ENCODE measurements at regions not wholly inside any gene's neighbourhood (a gene's known extent, or its start where the extent isn't known, plus 50 kb on each side); places are given as distances from the start of the nearest gene placed in this dataset.

GRCh38 chr14:87094913-87095312 lies 898.1 kb downstream of the GALC start:
- H3K27ac Mint-ChIP-seq (ENCODE audit: unreplicated experiment), result no peak overlapping the region
- no peaks in the 10 kb centered on the region for H3K27me3 Mint-ChIP-seq (ENCODE audit: unreplicated experiment)
- no peak for TF ChIP-seq CTCF (IDR thresholded peaks at IDR 0.05)
- no peak overlapping the region for H3K4me3 Mint-ChIP-seq (ENCODE audit: unreplicated experiment)
- peaks cover 5% of the 10 kb centered on the region for H3K4me1 Mint-ChIP-seq (ENCODE audit: unreplicated experiment)
- H3K9me3 Mint-ChIP-seq (ENCODE audit: unreplicated experiment), result no peaks in the 10 kb centered on the region
- H3K36me3 Mint-ChIP-seq (ENCODE audit: unreplicated experiment), result no peaks in the 10 kb centered on the region
- no peak for DNase-seq (ENCODE audit: extremely low spot score, unreplicated experiment)

GRCh38 chr14:87088588-87088987 lies 904.4 kb downstream of the GALC start:
- H3K4me3 Mint-ChIP-seq (ENCODE audit: unreplicated experiment), result no peak overlapping the region
- no peaks in the 10 kb centered on the region for H3K9me3 Mint-ChIP-seq (ENCODE audit: unreplicated experiment)
- no peak overlapping the region for H3K27ac Mint-ChIP-seq (ENCODE audit: unreplicated experiment)
- no peaks in the 10 kb centered on the region for H3K36me3 Mint-ChIP-seq (ENCODE audit: unreplicated experiment)
- no peak for DNase-seq (ENCODE audit: extremely low spot score, unreplicated experiment)
- TF ChIP-seq CTCF (IDR thresholded peaks at IDR 0.05), result no peak
- no peaks in the 10 kb centered on the region for H3K27me3 Mint-ChIP-seq (ENCODE audit: unreplicated experiment)
- peaks cover 7% of the 10 kb centered on the region for H3K4me1 Mint-ChIP-seq (ENCODE audit: unreplicated experiment)

- no peak for TF ChIP-seq CTCF (IDR thresholded peaks at IDR 0.05)
- H3K4me3 Mint-ChIP-seq (ENCODE audit: unreplicated experiment), result no peak overlapping the region
- H3K27ac Mint-ChIP-seq (ENCODE audit: unreplicated experiment), result no peak overlapping the region
- H3K27me3 Mint-ChIP-seq (ENCODE audit: unreplicated experiment), result no peaks in the 10 kb centered on the region
- no peak for DNase-seq (ENCODE audit: extremely low spot score, unreplicated experiment)
- H3K4me1 Mint-ChIP-seq (ENCODE audit: unreplicated experiment), result peaks cover 7% of the 10 kb centered on the region
- no peaks in the 10 kb centered on the region for H3K9me3 Mint-ChIP-seq (ENCODE audit: unreplicated experiment)
- H3K36me3 Mint-ChIP-seq (ENCODE audit: unreplicated experiment), result no peaks in the 10 kb centered on the region
Measured at GRCh38 chr14:87087881-87088280, 905.1 kb downstream of the GALC start.

GRCh38 chr14:87084908-87085307 lies 908.1 kb downstream of the GALC start:
- H3K27ac Mint-ChIP-seq (ENCODE audit: unreplicated experiment), result no peak overlapping the region
- H3K9me3 Mint-ChIP-seq (ENCODE audit: unreplicated experiment), result no peaks in the 10 kb centered on the region
- no peaks in the 10 kb centered on the region for H3K36me3 Mint-ChIP-seq (ENCODE audit: unreplicated experiment)
- TF ChIP-seq CTCF (IDR thresholded peaks at IDR 0.05), result no peak
- DNase-seq (ENCODE audit: extremely low spot score, unreplicated experiment), result no peak
- H3K4me3 Mint-ChIP-seq (ENCODE audit: unreplicated experiment), result no peak overlapping the region
- no peaks in the 10 kb centered on the region for H3K27me3 Mint-ChIP-seq (ENCODE audit: unreplicated experiment)
- peaks cover 7% of the 10 kb centered on the region for H3K4me1 Mint-ChIP-seq (ENCODE audit: unreplicated experiment)

DNA sequence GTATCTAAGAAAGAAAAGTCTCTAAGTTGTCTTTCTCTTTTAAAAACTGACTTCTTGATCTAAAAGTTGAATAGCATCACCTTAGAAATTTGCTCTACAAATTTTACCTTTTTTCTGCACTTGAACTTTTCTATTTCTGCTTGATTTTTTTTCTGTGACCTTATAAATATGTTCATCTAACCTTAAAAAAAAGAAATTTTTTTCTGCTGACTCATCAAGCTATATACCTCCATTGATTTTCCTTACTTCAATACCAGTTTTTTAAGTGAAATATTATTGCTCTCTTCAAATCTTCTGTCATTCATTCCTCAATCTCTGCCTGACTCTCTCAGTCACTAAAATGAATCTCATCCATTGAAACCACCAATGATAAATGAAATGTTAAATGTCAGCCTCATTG lies 910.1 kb downstream of the GALC start:
- no peak for DNase-seq (ENCODE audit: extremely low spot score, unreplicated experiment)
- Mint-ChIP-seq H3K4me3 (ENCODE audit: unreplicated experiment) (no peak overlapping the region), H3K9me3 (ENCODE audit: unreplicated experiment) (no peaks in the 10 kb centered on the region), H3K36me3 (ENCODE audit: unreplicated experiment) (no peaks in the 10 kb centered on the region), H3K27me3 (ENCODE audit: unreplicated experiment) (no peaks in the 10 kb centered on the region), H3K4me1 (ENCODE audit: unreplicated experiment) (no peaks in the 10 kb centered on the region), H3K27ac (ENCODE audit: unreplicated experiment) (no peak overlapping the region)
- no peak for TF ChIP-seq CTCF (IDR thresholded peaks at IDR 0.05)

All from osteocyte (in vitro differentiated cells).